IMR-90 (cell line): ENCODE measurements at regions not wholly inside any gene's neighbourhood (a gene's known extent, or its start where the extent isn't known, plus 50 kb on each side); places are given as distances from the start of the nearest gene placed in this dataset.

ENCODE experiments used
- CTCF ChIP-seq: conservative IDR thresholded peaks from 2 replicates; pipeline ENCODE4 v1.5.1; 2012; ENCODE audit warnings: mild to moderate bottlenecking, low read depth, low read length, improper control_type of control experiment
- MAZ ChIP-seq: IDR thresholded peaks from 2 replicates; pipeline ENCODE4 v1.6.1; 2012; ENCODE audit warnings: low read depth, mild to moderate bottlenecking, low read length, improper control_type of control experiment, moderate library complexity, borderline replicate concordance
- SMC3 ChIP-seq: fragments of 150-350 bp; IDR thresholded peaks from 2 replicates; pipeline ENCODE4 v1.6.1; 2016; ENCODE audit warnings: low read depth, mild to moderate bottlenecking, antibody characterized with exemption, low read length, moderate library complexity
- USF2 ChIP-seq: fragments of 150-350 bp; IDR thresholded peaks from 2 replicates; pipeline ENCODE4 v1.6.1; 2017; ENCODE audit warnings: mild to moderate bottlenecking, antibody characterized with exemption, low read length, low read depth

GRCh38 chr1:58942759-58943191 is 158.9 kb upstream of the JUN start:
- TF ChIP-seq CTCF, result no peak
- no peak for TF ChIP-seq USF2
- no peak for TF ChIP-seq MAZ
- TF ChIP-seq SMC3, result no peak
